Left lung (tissue), 4 donors: ENCODE measurements at regions not wholly inside any gene's neighbourhood (a gene's known extent, or its start where the extent isn't known, plus 50 kb on each side); places are given as distances from the start of the nearest gene placed in this dataset.
"Not testable (repeated sequence)": the region's sequence is repeated elsewhere in the genome, so short reads cannot be mapped to it uniquely, and the experiment has no call there.

ENCODE experiments used
- ATAC-seq: fragments of 200-7000 bp; cut with Tn5 transposase; one replicate; pipeline ENCODE4 v1.9.1; 2020; ENCODE audit warnings: moderate library complexity
- DNase-seq, 4 donors: peaks; one replicate each; pipeline ENCODE4 v3.0.0-alpha.2; 2013 to 2020
- H3K27ac ChIP-seq, 2 donors: fragments of 200-600 bp; sonication (generic) in 1 of 2; one replicate each; pipeline versions ENCODE4 v1.5.0 to v1.8.0; 2020 to 2021
- H3K27me3 ChIP-seq, 2 donors: fragments of 200-600 bp; sonication (generic) in 1 of 2; one replicate each; pipeline versions ENCODE4 v1.5.0 to v1.8.0; 2020 to 2021
- H3K36me3 ChIP-seq, 2 donors: fragments of 200-600 bp; sonication (generic) in 1 of 2; one replicate each; pipeline versions ENCODE4 v1.5.0 to v1.8.0; 2020 to 2021
- H3K4me1 ChIP-seq, 2 donors: fragments of 200-600 bp; one replicate each; pipeline ENCODE4 v1.8.0; 2021
- H3K4me3 ChIP-seq, 2 donors: fragments of 200-600 bp; sonication (generic) in 1 of 2; one replicate each; pipeline versions ENCODE4 v1.5.0 to v1.8.0; 2020 to 2021; ENCODE audit warnings: mild to moderate bottlenecking in 1 of 2
- H3K9me3 ChIP-seq, 2 donors: fragments of 200-600 bp; sonication (generic) in 1 of 2; one replicate each; pipeline versions ENCODE4 v1.5.0 to v1.8.0; 2020 to 2021
- intact Hi-C, 2 donors: fragments of 100-400 bp; cut with DNase I; formaldehyde crosslinking; loops; one replicate each; pipeline versions ENCODE4 v1.11.2 to v1.14.2; 2022
- TF ChIP-seq, protein P1 (sequence below), 2 donors: fragments of 200-600 bp; sonication (generic) in 1 of 2; IDR thresholded peaks; one replicate each; pipeline versions ENCODE4 v1.5.0 to v1.8.0; 2021; ENCODE audit warnings: antibody characterized with exemption in 2 of 2
- donor health status: DM: no; HTN: yes; CAD: no.
- donor health status: DM: no; HTN: no; CAD: no.

DNA sequence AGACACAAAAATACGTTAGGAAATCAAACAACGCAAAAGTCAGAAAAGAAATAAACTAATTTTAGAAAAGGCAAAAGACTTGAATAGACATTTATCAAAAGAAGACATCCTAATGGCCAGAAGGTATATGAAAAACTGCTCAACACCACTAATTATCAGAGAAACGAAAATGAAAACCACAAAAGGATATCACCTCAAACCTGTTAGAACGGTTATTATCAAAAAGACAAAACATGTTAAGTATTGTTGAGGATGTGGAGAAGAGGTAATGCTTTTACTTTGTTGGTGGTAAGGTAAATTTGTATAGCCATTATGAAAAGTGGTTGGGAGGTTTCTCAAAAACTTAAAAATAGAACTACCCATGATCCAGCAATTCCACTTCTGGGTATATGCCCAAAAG, 230.0 kb upstream of the RGMB start:
- no peak for ATAC-seq
- Histone ChIP-seq H3K27me3 (no peaks in the 10 kb centered on the region), H3K36me3 (no peaks in the 10 kb centered on the region), H3K4me3 (no peak overlapping the region), H3K9me3 (peaks cover 0 to 33% of the 10 kb centered on the region in 2 donors), H3K4me1 (no peaks in the 10 kb centered on the region), H3K27ac (no peak overlapping the region)
- DNase-seq = no peak
- TF ChIP-seq, protein P1, sequence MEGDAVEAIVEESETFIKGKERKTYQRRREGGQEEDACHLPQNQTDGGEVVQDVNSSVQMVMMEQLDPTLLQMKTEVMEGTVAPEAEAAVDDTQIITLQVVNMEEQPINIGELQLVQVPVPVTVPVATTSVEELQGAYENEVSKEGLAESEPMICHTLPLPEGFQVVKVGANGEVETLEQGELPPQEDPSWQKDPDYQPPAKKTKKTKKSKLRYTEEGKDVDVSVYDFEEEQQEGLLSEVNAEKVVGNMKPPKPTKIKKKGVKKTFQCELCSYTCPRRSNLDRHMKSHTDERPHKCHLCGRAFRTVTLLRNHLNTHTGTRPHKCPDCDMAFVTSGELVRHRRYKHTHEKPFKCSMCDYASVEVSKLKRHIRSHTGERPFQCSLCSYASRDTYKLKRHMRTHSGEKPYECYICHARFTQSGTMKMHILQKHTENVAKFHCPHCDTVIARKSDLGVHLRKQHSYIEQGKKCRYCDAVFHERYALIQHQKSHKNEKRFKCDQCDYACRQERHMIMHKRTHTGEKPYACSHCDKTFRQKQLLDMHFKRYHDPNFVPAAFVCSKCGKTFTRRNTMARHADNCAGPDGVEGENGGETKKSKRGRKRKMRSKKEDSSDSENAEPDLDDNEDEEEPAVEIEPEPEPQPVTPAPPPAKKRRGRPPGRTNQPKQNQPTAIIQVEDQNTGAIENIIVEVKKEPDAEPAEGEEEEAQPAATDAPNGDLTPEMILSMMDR (IDR thresholded peaks at IDR 0.05) = no peak
- intact Hi-C loops = no loop called here

DNA sequence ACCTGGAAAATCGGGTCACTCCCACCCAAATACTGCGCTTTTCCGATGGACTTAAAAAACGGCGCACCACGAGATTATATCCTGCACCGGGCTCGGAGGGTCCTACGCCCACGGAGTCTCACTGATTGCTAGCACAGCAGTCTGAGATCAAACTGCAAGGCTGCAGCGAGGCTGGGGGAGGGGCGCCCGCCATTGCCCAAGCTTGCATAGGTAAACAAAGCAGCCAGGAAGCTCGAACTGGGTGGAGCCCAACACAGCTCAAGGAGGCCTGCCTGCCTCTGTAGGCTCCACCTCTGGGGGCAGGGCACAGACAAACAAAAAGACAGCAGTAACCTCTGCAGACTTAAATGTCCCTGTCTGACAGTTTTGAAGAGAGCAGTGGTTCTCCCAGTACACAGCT, 226.5 kb upstream of the RGMB start:
- H3K27ac ChIP-seq, ATAC-seq, H3K4me3 ChIP-seq, DNase-seq, intact Hi-C loops, H3K27me3 ChIP-seq, H3K4me1 ChIP-seq, H3K36me3 ChIP-seq: not testable (repeated sequence)
- peaks cover 0 to 12% of the 10 kb centered on the region in 2 donors for H3K9me3 ChIP-seq

DNA sequence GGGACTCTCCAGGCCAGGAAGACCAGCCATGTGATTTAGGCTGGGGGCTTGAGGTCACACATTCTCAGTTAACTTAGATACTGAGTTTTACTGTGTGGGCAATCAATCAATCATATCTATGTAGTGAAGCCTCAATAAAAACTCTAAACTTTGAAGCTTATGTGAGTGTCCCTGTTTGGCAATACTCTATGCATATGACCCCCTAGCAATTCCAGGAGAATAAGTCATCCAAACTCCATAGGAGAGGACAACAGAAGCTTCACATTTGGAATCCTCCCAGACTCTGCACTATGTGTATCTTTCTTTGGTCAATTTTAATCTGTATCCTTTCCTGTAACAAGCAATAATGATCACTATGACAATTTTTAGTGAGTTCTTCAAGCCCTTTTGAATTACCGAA, 216.8 kb upstream of the RGMB start:
- no peaks in the 10 kb centered on the region for H3K4me1 ChIP-seq
- peaks cover 0 to 8% of the 10 kb centered on the region in 2 donors for H3K9me3 ChIP-seq
- H3K27ac ChIP-seq = no peak overlapping the region
- no peak for ATAC-seq
- H3K27me3 ChIP-seq = no peaks in the 10 kb centered on the region
- no peak for DNase-seq
- no peak overlapping the region for H3K4me3 ChIP-seq
- intact Hi-C loops = no loop called here
- TF ChIP-seq, protein P1 (IDR thresholded peaks at IDR 0.05) = no peak
- no peaks in the 10 kb centered on the region for H3K36me3 ChIP-seq

DNA sequence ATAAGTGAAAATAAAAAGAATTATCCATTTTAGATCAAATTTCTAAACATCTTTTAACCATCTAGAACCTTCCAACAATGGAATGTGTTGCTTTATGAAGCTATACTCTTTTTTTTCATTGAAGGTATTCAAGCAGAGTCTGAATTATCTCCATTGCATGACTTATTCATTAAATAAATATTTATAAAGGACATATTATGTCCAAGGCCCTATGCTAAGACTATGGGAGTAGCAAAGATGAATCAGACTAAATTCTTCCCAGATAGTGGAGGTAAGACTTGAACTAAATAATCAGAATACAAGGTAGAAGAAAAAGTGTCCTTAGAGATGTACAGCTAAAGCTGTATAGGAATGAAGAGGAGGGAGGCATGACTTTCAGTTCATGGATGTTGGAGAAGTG, 215.5 kb upstream of the RGMB start:
- no peaks in the 10 kb centered on the region for H3K4me1 ChIP-seq
- DNase-seq (no peak), ATAC-seq (no peak)
- H3K36me3 ChIP-seq = no peaks in the 10 kb centered on the region
- H3K4me3 ChIP-seq = no peak overlapping the region
- H3K27ac ChIP-seq = no peak overlapping the region
- no peaks in the 10 kb centered on the region for H3K27me3 ChIP-seq
- peaks cover 0 to 8% of the 10 kb centered on the region in 2 donors for H3K9me3 ChIP-seq
- intact Hi-C loops = no loop called here
- TF ChIP-seq, protein P1 (IDR thresholded peaks at IDR 0.05) = no peak

DNA sequence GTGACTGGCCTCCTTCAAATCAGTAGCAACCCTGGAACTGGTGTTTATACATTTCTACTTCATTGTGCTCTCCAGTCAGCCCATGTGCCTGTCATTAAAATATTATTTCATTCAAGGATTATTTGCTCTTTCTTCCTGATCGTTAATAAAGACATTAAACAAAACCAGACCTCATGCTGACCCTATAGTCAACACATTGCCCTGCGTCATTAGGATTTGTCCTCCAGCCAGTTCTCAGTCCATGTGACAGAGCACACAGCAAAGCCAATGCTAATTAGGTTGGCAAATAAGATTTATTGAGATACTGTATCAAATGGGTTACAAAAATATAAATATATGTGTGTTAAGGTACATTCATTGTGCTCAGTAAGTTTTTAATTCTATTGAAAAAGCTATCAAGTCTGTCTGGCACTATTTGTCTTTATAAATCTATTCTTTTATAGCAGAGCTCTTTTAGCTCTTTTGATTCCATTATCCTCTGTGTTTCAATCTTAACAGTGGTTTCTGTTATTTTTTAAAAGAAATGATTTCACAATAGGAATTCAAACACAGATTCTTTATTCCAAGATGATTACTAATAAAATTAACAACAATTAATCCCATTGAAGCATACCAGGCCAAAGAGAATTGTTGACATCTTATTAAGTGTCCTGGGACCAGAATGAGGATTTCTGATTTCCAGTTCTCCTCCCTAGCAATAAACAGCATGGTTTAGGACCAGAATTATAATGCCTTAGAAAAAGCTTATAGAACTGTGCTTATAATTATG, 209.4 kb upstream of the RGMB start:
- no peak for ATAC-seq
- TF ChIP-seq, protein P1 (IDR thresholded peaks at IDR 0.05) = no peak
- DNase-seq = no peak
- no peaks in the 10 kb centered on the region for H3K36me3 ChIP-seq
- intact Hi-C loops = no loop called here
- no peaks in the 10 kb centered on the region for H3K27me3 ChIP-seq
- H3K27ac ChIP-seq = no peak overlapping the region
- no peak overlapping the region for H3K4me3 ChIP-seq
- no peaks in the 10 kb centered on the region for H3K9me3 ChIP-seq
- H3K4me1 ChIP-seq = no peaks in the 10 kb centered on the region

DNA sequence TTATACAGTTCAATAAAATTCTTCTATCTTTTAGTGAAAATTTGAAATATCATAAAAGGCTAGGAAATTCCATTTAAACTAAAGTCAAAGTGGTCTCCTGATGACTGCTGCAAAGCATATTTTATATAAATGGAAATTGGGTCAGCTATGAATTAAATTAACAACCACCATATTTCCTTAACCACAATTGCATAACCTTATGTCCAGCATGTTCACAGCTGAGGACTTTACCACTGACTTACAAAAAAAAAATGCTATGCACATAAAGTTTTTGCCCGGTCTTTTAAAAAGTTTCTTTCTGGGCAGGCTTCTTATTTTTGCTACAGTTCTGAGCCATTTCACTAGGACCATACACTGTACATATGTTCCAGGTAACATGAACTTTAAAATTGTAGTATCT, 208.6 kb upstream of the RGMB start:
- TF ChIP-seq, protein P1 (IDR thresholded peaks at IDR 0.05) = no peak
- DNase-seq (no peak), ATAC-seq (no peak)
- H3K27ac ChIP-seq = no peak overlapping the region
- no peak overlapping the region for H3K4me3 ChIP-seq
- no peaks in the 10 kb centered on the region for H3K36me3 ChIP-seq
- H3K4me1 ChIP-seq = no peaks in the 10 kb centered on the region
- intact Hi-C loops = no loop called here
- no peaks in the 10 kb centered on the region for H3K9me3 ChIP-seq
- no peaks in the 10 kb centered on the region for H3K27me3 ChIP-seq
